GM12874 (cell line): ENCODE measurements at regions not wholly inside any gene's neighbourhood (a gene's known extent, or its start where the extent isn't known, plus 50 kb on each side); places are given as distances from the start of the nearest gene placed in this dataset.

Experiments used
- CTCF ChIP-seq: IDR thresholded peaks from 2 replicates; pipeline ENCODE4 v1.5.1; 2011; ENCODE audit warnings: low read depth, mild to moderate bottlenecking, control low read depth, low read length, moderate library complexity; ENCODE audit not compliant: insufficient read depth

GRCh38 chr3:102576651-102577050 is 141.8 kb downstream of the ZPLD1 start:
- no peak for TF ChIP-seq CTCF

GRCh38 chr3:102577082-102577789 is 142.4 kb downstream of the ZPLD1 start:
- TF ChIP-seq CTCF: no peak

GRCh38 chr3:102580760-102581159 is 145.9 kb downstream of the ZPLD1 start:
- no peak for TF ChIP-seq CTCF

- TF ChIP-seq CTCF: no peak
Observed at GRCh38 chr3:102586485-102586884, 151.7 kb downstream of the ZPLD1 start.

GRCh38 chr3:102593812-102594602 is 159.2 kb downstream of the ZPLD1 start:
- no peak for TF ChIP-seq CTCF

- no peak for TF ChIP-seq CTCF
Observed at GRCh38 chr3:102595057-102595456, 160.2 kb downstream of the ZPLD1 start.

GRCh38 chr3:102599819-102600576 is 165.2 kb downstream of the ZPLD1 start:
- TF ChIP-seq CTCF: no peak
